Liver (tissue), 7 donors: ENCODE measurements at regions not wholly inside any gene's neighbourhood (a gene's known extent, or its start where the extent isn't known, plus 50 kb on each side); places are given as distances from the start of the nearest gene placed in this dataset.

Experiments used
- DNase-seq: peaks from one replicate; pipeline ENCODE4 v3.0.0-alpha.2; 2017; ENCODE audit warnings: low spot score
- H3K27ac ChIP-seq, 2 donors: one replicate each; pipeline ENCODE4 v1.7.0; 2013; ENCODE audit warnings: inconsistent platforms in 2 of 2, low read length in 2 of 2, control low read depth in 1 of 2, low read depth in 1 of 2, mild to moderate bottlenecking in 1 of 2
- H3K27me3 ChIP-seq, 4 donors: one replicate each; pipeline versions ENCODE4 v1.6.1 to v1.7.0; 2013; ENCODE audit warnings: low read length in 3 of 4, inconsistent platforms in 1 of 4, mild to moderate bottlenecking in 1 of 4, moderate library complexity in 1 of 4; ENCODE audit not compliant: control insufficient read depth in 4 of 4, insufficient read depth in 4 of 4
- H3K36me3 ChIP-seq, 4 donors: one replicate each; pipeline versions ENCODE4 v1.6.1 to v1.7.0; 2013; ENCODE audit warnings: low read length in 3 of 4, mild to moderate bottlenecking in 3 of 4, low read depth in 1 of 4, moderate library complexity in 1 of 4; ENCODE audit not compliant: control insufficient read depth in 4 of 4, insufficient read depth in 3 of 4
- H3K4me1 ChIP-seq, 4 donors: one replicate each; pipeline versions ENCODE4 v1.6.1 to v1.7.0; 2013; ENCODE audit warnings: low read length in 3 of 4, mild to moderate bottlenecking in 3 of 4, moderate library complexity in 1 of 4; ENCODE audit not compliant: control insufficient read depth in 4 of 4, insufficient read depth in 4 of 4
- H3K4me3 ChIP-seq, 3 donors: one replicate each; pipeline versions ENCODE4 v1.6.1 to v1.7.0; 2013; ENCODE audit warnings: low read length in 3 of 3, control low read depth in 1 of 3, low read depth in 1 of 3, mild to moderate bottlenecking in 1 of 3
- H3K9ac ChIP-seq, 2 donors: one replicate each; pipeline ENCODE4 v1.7.0; 2013; ENCODE audit warnings: low read length in 2 of 2, mild to moderate bottlenecking in 2 of 2, moderate library complexity in 2 of 2, control low read depth in 1 of 2, low read depth in 1 of 2
- H3K9me3 ChIP-seq, 4 donors: one replicate each; pipeline versions ENCODE4 v1.6.1 to v1.7.0; 2013; ENCODE audit warnings: low read length in 3 of 4; ENCODE audit not compliant: control insufficient read depth in 4 of 4
- ATF3 ChIP-seq: IDR thresholded peaks from 2 replicates; pipeline ENCODE4 v1.6.1; 2016; ENCODE audit warnings: antibody characterized with exemption
- HNF4A ChIP-seq, 2 donors: conservative IDR thresholded peaks; 2 replicates each; pipeline ENCODE4 v1.6.1; 2016; ENCODE audit warnings: antibody characterized with exemption in 2 of 2, mild to moderate bottlenecking in 2 of 2
- HNF4G ChIP-seq: IDR thresholded peaks from 2 replicates; pipeline ENCODE4 v1.6.1; 2016; ENCODE audit warnings: antibody characterized with exemption
- JUND ChIP-seq, 2 donors: IDR thresholded peaks; 2 replicates each; pipeline ENCODE4 v1.6.1; 2016; ENCODE audit warnings: antibody characterized with exemption in 2 of 2
- MAX ChIP-seq: IDR thresholded peaks from 2 replicates; pipeline ENCODE4 v1.6.1; 2016; ENCODE audit warnings: antibody characterized with exemption
- NR2F2 ChIP-seq: IDR thresholded peaks from 2 replicates; pipeline ENCODE4 v1.6.1; 2016; ENCODE audit warnings: antibody characterized with exemption
- REST ChIP-seq: IDR thresholded peaks from 2 replicates; pipeline ENCODE4 v1.6.1; 2016; ENCODE audit warnings: antibody characterized with exemption, mild to moderate bottlenecking
- RXRA ChIP-seq, 2 donors: IDR thresholded peaks; 2 replicates each; pipeline ENCODE4 v1.6.1; 2017 to 2018; ENCODE audit warnings: antibody characterized with exemption in 2 of 2, mild to moderate bottlenecking in 1 of 2
- SP1 ChIP-seq: IDR thresholded peaks from 2 replicates; pipeline ENCODE4 v1.6.1; 2018; ENCODE audit warnings: antibody characterized with exemption, mild to moderate bottlenecking
- ZBTB33 ChIP-seq: IDR thresholded peaks from 2 replicates; pipeline ENCODE4 v1.6.1; 2016; ENCODE audit warnings: antibody characterized with exemption
- WGBS: extraction: QIAGEN DNeasy Blood & Tissue Kit; methylation state at CpG from one replicate; pipeline ENCODE4 v1.1.7; 2013; 5-methylcytosine and 5-hydroxymethylcytosine counted together
- donor health status: healthy.
- donor health status: healthy.
- donor health status: healthy.
- donor health status: healthy.

- Histone ChIP-seq H3K9me3 (no peaks in the 10 kb centered on the region), H3K36me3 (no peaks in the 10 kb centered on the region), H3K4me3 (no peak overlapping the region), H3K4me1 (peaks cover 0 to 3% (median 1%) of the 10 kb centered on the region in 4 donors), H3K27ac (no peak overlapping the region), H3K27me3 (no peaks in the 10 kb centered on the region), H3K9ac (no peak overlapping the region)
- TF ChIP-seq NR2F2 (no peak), REST (no peak), HNF4G (no peak), ATF3 (no peak), SP1 (no peak), RXRA (IDR thresholded peaks at IDR 0.05) (no peak)
- 85% methylated on average over 6 of the region's 6 CpGs for WGBS
- DNase-seq, result no peak
Observed at GRCh38 chr5:157993986-157994691, 135.2 kb upstream of the CLINT1 start.

- Histone ChIP-seq H3K27me3 (no peaks in the 10 kb centered on the region), H3K36me3 (no peaks in the 10 kb centered on the region), H3K27ac (no peak overlapping the region), H3K9me3 (no peaks in the 10 kb centered on the region), H3K9ac (no peak overlapping the region), H3K4me1 (peaks cover 0 to 3% (median 1%) of the 10 kb centered on the region in 4 donors), H3K4me3 (no peak overlapping the region)
- DNase-seq, result no peak
- TF ChIP-seq REST, result no peak
- TF ChIP-seq NR2F2, result no peak
- TF ChIP-seq MAX, result no peak
- no peak for TF ChIP-seq ZBTB33
- TF ChIP-seq HNF4A (conservative IDR thresholded peaks at IDR 0.05), result no peak
- no peak for TF ChIP-seq JUND (IDR thresholded peaks at IDR 0.05)
- WGBS, result 91% methylated on average over 2 of the region's 2 CpGs
Observed at GRCh38 chr5:157993201-157993600, 134.3 kb upstream of the CLINT1 start.
